ENCODE measurements at regions not wholly inside any gene's neighbourhood (a gene's known extent, or its start where the extent isn't known, plus 50 kb on each side); places are given as distances from the start of the nearest gene placed in this dataset.

GRCh38 chr15:93986400-93986984 is 244.9 kb upstream of the MCTP2 start:
- TF ChIP-seq CTCF (conservative IDR thresholded peaks at IDR 0.05): no peak
- Mint-ChIP-seq H3K4me3 (no peak overlapping the region), H3K27me3 (peaks cover 19% of the 10 kb centered on the region)

GRCh38 chr15:93985925-93986324 is 245.4 kb upstream of the MCTP2 start:
- no peak overlapping the region for H3K27ac Mint-ChIP-seq
- peaks cover 31% of the 10 kb centered on the region for H3K4me1 Mint-ChIP-seq (ENCODE audit: unreplicated experiment)
- peaks cover 19% of the 10 kb centered on the region for H3K27me3 Mint-ChIP-seq
- H3K36me3 Mint-ChIP-seq: no peaks in the 10 kb centered on the region
- H3K4me3 Mint-ChIP-seq: no peak overlapping the region
- peaks cover 4% of the 10 kb centered on the region for H3K9me3 Mint-ChIP-seq
- no peak for TF ChIP-seq CTCF (conservative IDR thresholded peaks at IDR 0.05)
- no peak for DNase-seq (ENCODE audit: extremely low spot score, unreplicated experiment)

More at GRCh38 chr15:93986400-93986984, 244.9 kb upstream of the MCTP2 start:
- H3K36me3 Mint-ChIP-seq: no peaks in the 10 kb centered on the region
- peaks cover 4% of the 10 kb centered on the region for H3K9me3 Mint-ChIP-seq
- H3K27ac Mint-ChIP-seq: no peak overlapping the region
- peaks cover 28% of the 10 kb centered on the region for H3K4me1 Mint-ChIP-seq (ENCODE audit: unreplicated experiment)
- no peak for DNase-seq (ENCODE audit: extremely low spot score, unreplicated experiment)

GRCh38 chr15:93985176-93985575 is 246.2 kb upstream of the MCTP2 start:
- H3K9me3 Mint-ChIP-seq: peaks cover 4% of the 10 kb centered on the region

GRCh38 chr15:93983526-93983925 is 247.8 kb upstream of the MCTP2 start:
- Mint-ChIP-seq H3K9me3 (peaks cover 4% of the 10 kb centered on the region), H3K27me3 (peaks cover 17% of the 10 kb centered on the region), H3K4me1 (ENCODE audit: unreplicated experiment) (peaks cover 33% of the 10 kb centered on the region), H3K27ac (no peak overlapping the region), H3K4me3 (no peak overlapping the region), H3K36me3 (no peaks in the 10 kb centered on the region)
- DNase-seq (ENCODE audit: extremely low spot score, unreplicated experiment): no peak
- TF ChIP-seq CTCF (conservative IDR thresholded peaks at IDR 0.05): no peak

More at GRCh38 chr15:93985176-93985575, 246.2 kb upstream of the MCTP2 start:
- Mint-ChIP-seq H3K27me3 (peaks cover 18% of the 10 kb centered on the region), H3K4me3 (no peak overlapping the region), H3K4me1 (ENCODE audit: unreplicated experiment) (peaks cover 33% of the 10 kb centered on the region), H3K27ac (no peak overlapping the region), H3K36me3 (no peaks in the 10 kb centered on the region)
- TF ChIP-seq CTCF (conservative IDR thresholded peaks at IDR 0.05): no peak
- DNase-seq (ENCODE audit: extremely low spot score, unreplicated experiment): no peak

GRCh38 chr15:93982226-93982727 is 249.1 kb upstream of the MCTP2 start:
- Mint-ChIP-seq H3K4me3 (no peak overlapping the region), H3K4me1 (ENCODE audit: unreplicated experiment) (peaks cover 41% of the 10 kb centered on the region), H3K36me3 (no peaks in the 10 kb centered on the region), H3K27me3 (peaks cover 12% of the 10 kb centered on the region), H3K9me3 (no peaks in the 10 kb centered on the region), H3K27ac (no peak overlapping the region)
- no peak for DNase-seq (ENCODE audit: extremely low spot score, unreplicated experiment)
- TF ChIP-seq CTCF (conservative IDR thresholded peaks at IDR 0.05): no peak
